Liver (tissue), 2 donors: ENCODE measurements at regions not wholly inside any gene's neighbourhood (a gene's known extent, or its start where the extent isn't known, plus 50 kb on each side); places are given as distances from the start of the nearest gene placed in this dataset.

Experiments
- CTCF ChIP-seq: fragments of 150-350 bp; IDR thresholded peaks from 2 replicates; pipeline ENCODE4 v1.5.1; 2017; ENCODE audit warnings: improper control_type of control experiment, low read depth, low read length; ENCODE audit not compliant: missing input control
- FOXA1 ChIP-seq: IDR thresholded peaks from 2 replicates; pipeline ENCODE4 v1.6.1; 2016; ENCODE audit warnings: antibody characterized with exemption
- YY1 ChIP-seq: IDR thresholded peaks from 2 replicates; pipeline ENCODE4 v1.6.1; 2016; ENCODE audit warnings: antibody characterized with exemption, mild to moderate bottlenecking
- donor health status: healthy.

- TF ChIP-seq YY1 (no peak), CTCF (no peak), FOXA1 (no peak)
Observed at GRCh38 chr13:106723036-106723435, 155.1 kb upstream of the ARGLU1 start.
